ENCODE measurements at regions not wholly inside any gene's neighbourhood (a gene's known extent, or its start where the extent isn't known, plus 50 kb on each side); places are given as distances from the start of the nearest gene placed in this dataset.

DNA sequence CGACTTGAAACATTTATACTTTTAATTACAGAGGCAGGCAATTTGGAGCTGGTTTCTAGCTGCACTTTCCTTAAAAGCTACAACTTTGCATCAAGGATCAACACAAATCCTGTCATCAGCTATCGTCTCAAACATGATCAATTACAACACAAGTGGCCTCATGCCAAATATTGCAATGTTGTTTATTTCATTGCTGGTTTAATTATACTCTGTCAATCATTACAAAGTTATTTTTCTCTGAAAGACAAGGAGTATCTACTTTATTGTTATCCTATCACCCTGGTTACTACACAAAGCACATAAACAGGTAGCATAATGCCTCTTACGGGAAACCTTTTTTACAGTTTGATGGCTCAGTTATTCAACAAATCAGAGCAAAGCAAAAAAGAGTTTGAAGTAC lies 58.0 kb upstream of the FOXB1 start:
- no peak for DNase-seq
- intact Hi-C loops (cut with DNase I; ENCODE audit: low total_unique reads), result no loop called here
- WGBS, 5 donors, result 65 to 80% (median 75%) methylated on average over 3 of the region's 3 CpGs

DNA sequence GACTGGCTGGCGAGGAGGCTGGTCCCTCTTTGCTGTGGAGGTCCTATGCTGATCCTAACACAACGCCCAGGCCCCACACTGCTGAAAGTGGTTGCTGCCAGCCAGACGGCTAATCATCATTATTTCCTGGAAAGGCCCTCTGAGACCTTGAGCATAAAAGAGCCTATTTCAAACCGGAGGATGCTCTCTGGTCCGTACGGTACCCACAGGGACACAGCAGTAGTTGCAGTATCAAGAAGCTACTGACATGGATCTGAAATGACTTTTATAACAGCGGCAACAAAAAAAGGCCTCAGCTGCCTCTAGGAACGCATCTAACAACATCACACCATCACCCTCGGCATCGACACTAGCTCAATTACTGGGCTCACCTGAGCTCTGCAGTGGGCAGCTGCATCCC lies 59.1 kb upstream of the FOXB1 start:
- intact Hi-C loops (cut with DNase I; ENCODE audit: low total_unique reads), result no loop called here

More for the DNA sequence above, 58.0 kb upstream of the FOXB1 start:
- H3K4me1 ChIP-seq, result no peaks in the 10 kb centered on the region
- no peaks in the 10 kb centered on the region for H3K36me3 ChIP-seq
- H3K9me3 ChIP-seq, result no peaks in the 10 kb centered on the region
- no peak overlapping the region for H3K27ac ChIP-seq
- H3K4me3 ChIP-seq, result no peak overlapping the region
- no peak for TF ChIP-seq POLR2A (IDR thresholded peaks at IDR 0.05)
- no peak for TF ChIP-seq POLR2AphosphoS5 (IDR thresholded peaks at IDR 0.05)
- TF ChIP-seq, protein P1, sequence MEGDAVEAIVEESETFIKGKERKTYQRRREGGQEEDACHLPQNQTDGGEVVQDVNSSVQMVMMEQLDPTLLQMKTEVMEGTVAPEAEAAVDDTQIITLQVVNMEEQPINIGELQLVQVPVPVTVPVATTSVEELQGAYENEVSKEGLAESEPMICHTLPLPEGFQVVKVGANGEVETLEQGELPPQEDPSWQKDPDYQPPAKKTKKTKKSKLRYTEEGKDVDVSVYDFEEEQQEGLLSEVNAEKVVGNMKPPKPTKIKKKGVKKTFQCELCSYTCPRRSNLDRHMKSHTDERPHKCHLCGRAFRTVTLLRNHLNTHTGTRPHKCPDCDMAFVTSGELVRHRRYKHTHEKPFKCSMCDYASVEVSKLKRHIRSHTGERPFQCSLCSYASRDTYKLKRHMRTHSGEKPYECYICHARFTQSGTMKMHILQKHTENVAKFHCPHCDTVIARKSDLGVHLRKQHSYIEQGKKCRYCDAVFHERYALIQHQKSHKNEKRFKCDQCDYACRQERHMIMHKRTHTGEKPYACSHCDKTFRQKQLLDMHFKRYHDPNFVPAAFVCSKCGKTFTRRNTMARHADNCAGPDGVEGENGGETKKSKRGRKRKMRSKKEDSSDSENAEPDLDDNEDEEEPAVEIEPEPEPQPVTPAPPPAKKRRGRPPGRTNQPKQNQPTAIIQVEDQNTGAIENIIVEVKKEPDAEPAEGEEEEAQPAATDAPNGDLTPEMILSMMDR (IDR thresholded peaks at IDR 0.05 in 8 of 11, conservative IDR thresholded peaks at IDR 0.05 in 3 of 11), result no peak
- peaks cover 0 to 13% (median 0%) of the 10 kb centered on the region in 7 donors for H3K27me3 ChIP-seq (replicated peaks in 1 of 7)

DNA sequence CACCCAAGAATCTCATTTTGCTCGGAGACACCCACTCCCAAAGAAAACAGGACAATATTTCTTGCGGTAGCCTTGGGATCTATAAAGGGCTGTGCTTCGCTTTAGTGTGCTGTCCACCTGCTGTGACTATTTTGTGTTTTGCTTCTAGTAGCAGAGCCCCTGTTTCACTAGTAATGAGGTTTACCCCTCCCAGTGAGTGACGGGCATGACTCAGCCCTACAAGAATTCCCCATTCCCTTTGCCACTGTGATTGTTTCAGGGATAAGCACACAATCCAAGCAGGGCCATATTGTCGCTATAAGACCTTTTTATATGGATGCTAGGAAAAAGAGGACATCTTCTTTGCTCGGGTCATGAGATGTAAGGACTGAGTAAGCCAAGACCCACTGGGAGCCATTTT lies 62.5 kb upstream of the FOXB1 start:
- Histone ChIP-seq H3K4me1 (no peaks in the 10 kb centered on the region), H3K27me3 (replicated peaks in 1 of 7) (peaks cover 0 to 30% (median 0%) of the 10 kb centered on the region in 7 donors), H3K9me3 (no peaks in the 10 kb centered on the region), H3K27ac (no peak overlapping the region), H3K36me3 (no peaks in the 10 kb centered on the region), H3K4me3 (no peak overlapping the region)
- TF ChIP-seq, protein P1 (IDR thresholded peaks at IDR 0.05 in 8 of 11, conservative IDR thresholded peaks at IDR 0.05 in 3 of 11), result no peak
- TF ChIP-seq POLR2AphosphoS5 (IDR thresholded peaks at IDR 0.05) (no peak), POLR2A (IDR thresholded peaks at IDR 0.05) (no peak)
- DNase-seq, result no peak
- WGBS, 5 donors, result 77 to 91% (median 85%) methylated on average over 6 of the region's 6 CpGs
- intact Hi-C loops (cut with DNase I; ENCODE audit: low total_unique reads), result no loop called here

More for the DNA sequence above, 59.1 kb upstream of the FOXB1 start:
- peaks cover 0 to 18% (median 0%) of the 10 kb centered on the region in 7 donors for H3K27me3 ChIP-seq (replicated peaks in 1 of 7)
- DNase-seq, result no peak
- H3K4me1 ChIP-seq, result no peaks in the 10 kb centered on the region
- H3K4me3 ChIP-seq, result no peak overlapping the region
- WGBS, 5 donors, result 72 to 87% (median 82%) methylated on average over 10 of the region's 10 CpGs
- no peaks in the 10 kb centered on the region for H3K36me3 ChIP-seq
- TF ChIP-seq, protein P1 (IDR thresholded peaks at IDR 0.05 in 8 of 11, conservative IDR thresholded peaks at IDR 0.05 in 3 of 11), result no peak
- no peak for TF ChIP-seq POLR2A (IDR thresholded peaks at IDR 0.05)
- TF ChIP-seq POLR2AphosphoS5 (IDR thresholded peaks at IDR 0.05), result no peak
- H3K27ac ChIP-seq, result no peak overlapping the region
- H3K9me3 ChIP-seq, result no peaks in the 10 kb centered on the region

DNA sequence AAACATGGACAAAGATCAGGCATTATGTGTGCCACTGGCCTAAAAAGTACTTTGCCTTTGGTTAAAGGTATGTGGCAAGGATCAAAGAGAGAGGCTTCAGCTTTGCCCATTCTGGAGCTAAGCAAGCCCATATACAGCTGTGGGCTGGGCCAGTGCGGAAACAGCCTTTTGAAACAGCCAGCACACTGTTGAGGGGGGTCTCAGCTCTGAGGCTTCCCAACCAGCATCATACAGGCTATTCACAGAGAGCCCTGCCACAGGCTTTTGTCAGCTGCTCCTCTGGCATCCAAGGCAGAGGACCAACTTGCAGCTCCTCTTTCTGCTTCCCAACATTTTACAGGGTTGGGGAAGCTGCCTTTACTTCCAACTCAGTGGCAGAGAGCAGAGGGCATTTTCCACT lies 63.2 kb upstream of the FOXB1 start:
- no peak overlapping the region for H3K27ac ChIP-seq
- no peaks in the 10 kb centered on the region for H3K9me3 ChIP-seq
- H3K4me1 ChIP-seq, result no peaks in the 10 kb centered on the region
- TF ChIP-seq POLR2AphosphoS5 (IDR thresholded peaks at IDR 0.05) (no peak), POLR2A (IDR thresholded peaks at IDR 0.05) (no peak)
- TF ChIP-seq, protein P1 (IDR thresholded peaks at IDR 0.05 in 8 of 11, conservative IDR thresholded peaks at IDR 0.05 in 3 of 11), result no peak
- peaks cover 0 to 36% (median 0%) of the 10 kb centered on the region in 7 donors for H3K27me3 ChIP-seq (replicated peaks in 1 of 7)
- H3K4me3 ChIP-seq, result no peak overlapping the region
- intact Hi-C loops (cut with DNase I; ENCODE audit: low total_unique reads), result no loop called here
- DNase-seq, result no peak
- WGBS, 5 donors, result 88 to 100% (median 90%) methylated on average over 1 of the region's 1 CpG
- no peaks in the 10 kb centered on the region for H3K36me3 ChIP-seq

Measured in spleen (tissue), 11 donors.